ENCODE measurements at regions not wholly inside any gene's neighbourhood (a gene's known extent, or its start where the extent isn't known, plus 50 kb on each side); places are given as distances from the start of the nearest gene placed in this dataset.
A peak's percentile ranks its signal among the peaks of the same experiment; 100 is the strongest.

DNA sequence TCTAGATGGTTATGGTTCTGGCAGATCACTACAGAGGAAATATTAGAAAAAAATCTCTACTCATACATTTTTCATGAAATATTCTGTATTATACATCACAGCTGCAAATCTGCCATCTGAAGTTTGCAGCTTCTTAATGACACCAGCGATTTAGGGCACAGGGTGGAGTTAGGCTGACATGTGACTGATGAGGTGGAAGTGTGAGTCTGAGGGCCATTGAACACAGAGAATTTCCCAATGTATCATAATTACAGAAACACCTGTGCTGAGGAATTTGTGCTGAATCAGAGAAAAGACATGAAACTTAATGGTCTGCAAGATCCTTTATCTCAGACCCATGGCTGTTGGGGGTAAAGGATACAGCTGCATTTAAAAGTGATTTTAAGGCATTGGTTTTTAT lies 2025.6 kb upstream of the AGA start:
- no peak for DNase-seq

GRCh38 chr4:179472164-179472563 lies 2029.9 kb upstream of the AGA start:
- no peak for DNase-seq
- intact Hi-C loops (cut with DNase I) = no loop called here

More for the DNA sequence above, 2025.6 kb upstream of the AGA start:
- intact Hi-C loops (cut with DNase I) = no loop called here

DNA sequence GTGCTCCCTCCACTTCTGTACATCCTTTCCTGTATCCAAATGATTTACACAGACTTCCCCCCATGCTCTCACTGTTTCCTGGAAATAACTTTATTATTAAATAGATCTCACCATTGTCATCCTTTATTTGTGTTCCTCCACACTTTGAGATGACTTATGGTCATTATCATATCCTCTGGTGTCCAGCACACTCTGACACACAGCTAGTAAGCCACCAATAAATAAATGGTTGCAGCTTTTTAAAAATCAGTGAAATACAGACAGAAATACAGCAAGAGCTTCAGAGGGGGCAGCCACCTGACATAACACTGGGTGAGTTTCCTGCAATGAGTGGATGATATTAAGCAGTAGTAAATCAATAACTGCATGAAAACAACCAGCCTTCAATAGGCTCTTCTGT lies 2036.4 kb upstream of the AGA start:
- intact Hi-C loops (cut with DNase I) = no loop called here
- no peak for DNase-seq

DNA sequence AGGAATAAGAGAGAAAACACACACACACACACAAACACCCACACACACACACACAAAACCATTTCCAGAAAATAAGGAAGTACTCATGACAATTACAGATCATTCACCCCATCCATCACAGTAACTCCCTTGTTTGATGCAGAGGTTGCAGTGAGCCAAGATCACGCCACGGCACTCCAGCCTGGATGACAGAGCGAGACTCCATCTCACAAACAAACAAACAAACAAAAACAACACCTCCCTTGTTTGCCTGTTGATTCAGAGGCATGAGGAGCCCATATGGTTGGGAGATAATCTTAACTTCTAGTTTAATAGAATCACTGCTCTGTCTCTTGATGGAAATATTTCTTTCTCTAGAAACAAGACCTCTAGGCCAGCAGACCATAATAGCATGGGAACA lies 2043.5 kb upstream of the AGA start:
- intact Hi-C loops (cut with DNase I) = no loop called here
- DNase-seq = no peak

DNA sequence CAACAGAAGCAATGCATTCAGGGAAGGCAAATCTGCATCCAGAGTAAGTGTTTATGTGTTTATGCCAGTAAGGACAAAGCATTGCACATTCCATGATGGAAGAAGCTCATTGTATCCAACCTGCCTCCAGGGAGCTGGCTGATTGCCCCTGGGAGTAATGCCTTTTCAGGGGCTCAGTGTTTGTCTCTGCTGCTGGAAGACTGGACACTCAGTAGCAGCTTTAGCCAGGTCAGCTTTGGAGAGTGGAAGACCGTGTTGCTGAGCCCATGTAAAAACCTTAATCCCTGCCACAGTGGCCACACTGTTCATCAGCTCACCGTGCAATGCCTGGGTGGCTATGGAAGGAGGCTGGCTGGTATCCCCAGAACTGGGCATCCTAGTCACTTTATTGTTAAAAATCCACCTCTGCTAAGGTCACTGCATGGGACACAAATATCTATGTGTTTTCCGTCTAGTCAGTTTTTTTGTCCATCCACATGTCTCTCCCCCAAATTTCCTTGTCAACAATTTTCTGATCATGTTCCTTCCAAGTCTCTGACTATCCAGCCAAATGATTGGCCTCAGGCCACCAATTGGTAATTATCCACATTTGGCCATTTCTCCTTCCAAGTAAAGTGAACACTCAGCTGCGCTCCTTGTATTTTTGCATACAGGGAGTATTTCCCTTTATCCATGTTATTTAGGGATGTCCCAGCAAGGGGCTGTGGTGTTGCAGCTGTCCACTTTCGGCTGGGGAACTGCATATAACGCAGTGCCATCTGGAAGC lies 2044.5 kb upstream of the AGA start:
- intact Hi-C loops (cut with DNase I) = no loop called here
- peak in 1 of 10 donors; percentile 57 for DNase-seq

DNA sequence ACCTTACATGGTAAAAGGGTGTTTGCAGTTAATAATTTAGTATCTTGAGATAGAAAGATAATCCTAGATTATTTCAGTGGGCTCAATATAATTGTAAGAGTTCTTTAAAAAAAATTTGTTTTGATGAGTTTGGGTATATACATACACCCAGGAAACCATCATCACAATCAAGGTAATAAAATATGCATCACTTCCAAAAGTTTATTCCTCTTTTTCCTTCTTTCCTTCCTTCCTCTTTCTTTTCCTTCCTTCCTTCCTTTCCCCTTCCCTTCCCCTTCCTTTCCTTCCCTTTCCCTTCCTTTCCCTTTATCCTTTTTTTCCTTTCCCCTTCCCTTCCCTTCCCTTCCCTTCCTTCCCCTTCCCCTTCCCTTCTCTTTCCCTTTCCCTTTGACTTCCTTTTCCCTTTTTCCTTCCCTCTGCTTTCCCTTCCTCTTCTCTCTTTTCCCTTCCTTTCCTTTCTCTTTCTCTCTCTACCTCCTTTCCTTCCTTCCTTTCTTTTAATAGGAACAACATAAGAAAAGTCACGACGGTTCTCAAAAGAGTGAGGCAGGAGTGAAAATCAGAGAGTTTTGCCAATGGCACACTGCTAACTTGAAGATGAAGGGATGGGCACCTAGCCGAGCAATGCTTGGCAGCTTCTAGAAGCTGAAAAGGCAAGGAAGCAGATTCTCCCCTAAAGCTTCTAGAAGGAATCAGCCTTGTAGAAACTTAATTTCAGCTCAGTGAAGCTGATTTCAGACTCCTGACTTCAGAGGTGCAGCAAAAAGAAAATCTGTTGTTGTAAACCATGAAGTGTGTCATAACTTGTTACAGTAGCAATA lies 2050.2 kb upstream of the AGA start:
- DNase-seq = no peak
- intact Hi-C loops (cut with DNase I) = no loop called here

DNA sequence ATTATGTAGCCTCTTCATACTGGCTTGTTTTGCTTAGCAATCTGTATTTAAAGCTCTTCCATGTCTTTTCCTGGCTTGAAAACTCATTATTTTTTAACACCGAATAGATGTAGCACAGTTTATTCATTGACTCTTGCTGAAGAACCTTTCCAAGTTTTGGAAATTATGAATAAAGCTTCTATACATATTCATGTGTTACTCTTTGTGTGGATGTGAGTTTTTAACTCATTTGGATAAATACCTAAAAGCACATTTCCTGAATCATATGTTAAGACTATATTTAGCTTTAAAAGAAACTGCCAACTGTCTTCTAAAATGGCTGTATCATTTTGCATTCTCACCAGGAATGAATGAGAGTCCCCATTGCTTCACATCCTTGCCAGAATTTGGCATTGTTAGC lies 2061.7 kb upstream of the AGA start:
- intact Hi-C loops (cut with DNase I) = no loop called here

DNA sequence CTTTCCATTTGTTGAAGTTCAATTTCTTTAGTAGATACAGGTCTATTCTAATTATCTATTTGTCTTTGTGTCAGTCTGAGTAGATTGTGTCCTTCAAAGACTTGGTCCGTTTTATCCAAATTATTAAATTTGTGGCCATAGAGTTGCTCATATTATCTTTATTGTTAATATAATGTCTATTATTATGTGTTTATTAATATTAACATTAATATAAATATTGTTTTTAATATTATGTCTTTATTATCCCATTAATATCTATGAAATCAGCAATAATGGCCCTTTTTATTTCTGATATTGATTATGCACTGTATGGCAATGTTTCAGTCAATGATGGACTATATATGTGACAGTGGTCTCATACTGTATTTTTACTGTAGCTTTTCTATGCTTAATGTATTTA lies 2067.3 kb upstream of the AGA start:
- intact Hi-C loops (cut with DNase I) = no loop called here

More for the DNA sequence above, 2061.7 kb upstream of the AGA start:
- DNase-seq = no peak

DNA sequence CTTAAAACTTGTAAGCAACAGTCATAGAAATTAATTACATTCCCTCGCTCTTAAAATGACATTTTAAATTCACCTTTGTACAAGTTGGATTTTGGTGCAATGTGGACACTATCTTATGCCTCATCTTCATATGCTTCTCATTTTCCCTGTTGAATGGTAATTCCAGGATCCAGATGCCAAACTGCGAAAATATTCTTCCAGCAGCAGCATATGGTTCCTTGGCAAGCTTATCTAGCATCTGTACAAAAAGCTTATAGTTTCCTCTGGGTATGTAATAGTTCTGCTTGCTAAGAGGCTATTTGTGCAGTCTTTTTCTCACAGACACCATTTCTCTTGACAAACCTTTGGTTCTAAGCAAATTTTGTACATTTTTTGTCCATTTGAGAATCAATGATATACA lies 2079.7 kb upstream of the AGA start:
- intact Hi-C loops (cut with DNase I) = no loop called here
- DNase-seq = no peak

More for the DNA sequence above, 2067.3 kb upstream of the AGA start:
- DNase-seq = no peak

DNA sequence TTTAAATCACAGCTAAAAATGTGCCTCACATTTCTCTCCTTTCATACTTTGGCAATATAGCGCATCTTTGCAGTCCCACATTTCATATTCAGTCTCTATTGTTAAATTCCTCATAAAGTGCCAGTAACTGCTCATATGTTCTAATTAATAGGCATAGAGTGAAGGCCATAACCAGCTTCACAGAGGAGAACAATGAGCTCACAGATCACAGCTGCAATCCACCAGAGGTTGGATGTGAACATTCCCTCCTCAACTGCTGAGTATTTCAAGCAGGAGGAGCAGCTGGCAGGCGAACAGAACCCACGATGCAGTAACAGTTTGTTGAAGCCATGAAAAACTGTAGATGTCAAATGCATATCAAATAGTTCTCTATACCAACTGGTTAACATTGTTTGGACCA lies 2088.7 kb upstream of the AGA start:
- intact Hi-C loops (cut with DNase I) = no loop called here
- peak in 5 of 10 donors; percentile 7 to 38 (median 16) for DNase-seq

- intact Hi-C loops (cut with DNase I) = no loop called here
- DNase-seq = no peak
Observed at GRCh38 chr4:179536694-179537093, 2094.5 kb upstream of the AGA start.

- no peak for DNase-seq
- intact Hi-C loops (cut with DNase I) = no loop called here
Observed at GRCh38 chr4:179539641-179540040, 2097.4 kb upstream of the AGA start.

- no peak for DNase-seq
- intact Hi-C loops (cut with DNase I) = no loop called here
Observed at GRCh38 chr4:179543771-179544170, 2101.5 kb upstream of the AGA start.

- intact Hi-C loops (cut with DNase I) = no loop called here
- DNase-seq = no peak
Observed at GRCh38 chr4:179544496-179544895, 2102.3 kb upstream of the AGA start.

- intact Hi-C loops (cut with DNase I) = no loop called here
- DNase-seq = no peak
Observed at GRCh38 chr4:179552131-179552530, 2109.9 kb upstream of the AGA start.

- intact Hi-C loops (cut with DNase I) = no loop called here
- no peak for DNase-seq
Observed at GRCh38 chr4:179563741-179564140, 2121.5 kb upstream of the AGA start.

DNA sequence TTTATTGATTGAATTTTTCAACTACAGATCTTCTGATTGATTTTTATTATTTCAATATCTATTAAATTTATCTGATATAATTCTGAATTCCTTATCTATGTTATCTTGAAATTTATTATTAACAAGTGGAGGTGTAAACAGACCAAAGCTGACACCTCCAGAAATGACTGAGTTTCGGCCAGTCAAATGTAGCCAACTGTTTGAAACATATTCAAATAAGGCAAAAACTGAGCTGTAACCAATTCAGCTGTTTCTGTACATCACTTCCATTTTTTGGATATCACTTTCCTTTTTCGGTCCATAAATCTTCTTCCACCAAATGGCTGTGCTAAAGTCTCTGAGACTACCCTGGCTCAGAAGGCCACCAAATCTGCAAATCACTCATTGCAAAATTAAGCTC lies 2127.3 kb upstream of the AGA start:
- DNase-seq = no peak
- intact Hi-C loops (cut with DNase I) = no loop called here

- intact Hi-C loops (cut with DNase I) = no loop called here
- no peak for DNase-seq
Observed at GRCh38 chr4:179582164-179582905, 2140.1 kb upstream of the AGA start.

DNA sequence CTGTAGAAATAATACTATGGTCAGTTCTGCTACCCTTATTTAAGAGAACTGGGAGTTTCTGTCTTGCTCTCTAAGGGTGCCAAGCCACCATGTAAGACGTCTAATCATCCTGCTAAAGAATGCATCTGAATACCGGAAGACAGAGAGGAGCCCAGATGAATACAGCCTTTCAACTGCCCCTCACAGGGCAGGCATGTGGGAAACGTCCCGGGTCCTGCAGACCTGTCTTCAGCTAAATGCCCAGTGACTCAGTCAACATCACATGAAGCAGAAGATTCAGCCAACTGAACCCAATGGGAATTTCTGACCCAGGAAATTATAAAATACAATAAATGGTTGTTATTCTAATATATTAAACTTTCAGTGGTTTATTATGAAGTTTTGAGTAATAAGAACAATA lies 2141.0 kb upstream of the AGA start:
- DNase-seq = no peak
- intact Hi-C loops (cut with DNase I) = no loop called here

DNA sequence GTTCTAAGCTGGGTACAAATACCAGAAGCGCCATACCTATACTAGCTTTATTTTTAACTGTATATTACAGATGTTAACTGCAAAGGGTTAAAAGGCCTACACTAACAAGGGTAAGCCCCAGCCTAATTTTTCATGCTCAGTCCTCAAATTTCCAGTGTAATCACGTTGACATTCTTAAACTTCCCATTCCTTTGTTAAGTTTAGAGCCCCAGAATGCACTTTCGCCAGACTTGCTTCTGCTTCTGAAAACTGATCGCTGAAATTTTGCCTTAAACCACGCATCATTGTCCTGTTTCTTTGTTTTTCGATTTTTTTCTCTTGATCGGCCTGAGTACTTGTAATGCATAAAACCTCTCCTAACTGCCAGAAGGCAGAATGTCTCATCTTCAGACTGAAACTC lies 2141.9 kb upstream of the AGA start:
- intact Hi-C loops (cut with DNase I) = no loop called here
- DNase-seq = no peak

- intact Hi-C loops (cut with DNase I) = no loop called here
- no peak for DNase-seq
Observed at GRCh38 chr4:179585761-179586160, 2143.5 kb upstream of the AGA start.
